GM03348 (cell line): ENCODE measurements at regions not wholly inside any gene's neighbourhood (a gene's known extent, or its start where the extent isn't known, plus 50 kb on each side); places are given as distances from the start of the nearest gene placed in this dataset.
"Not testable (repeated sequence)": the region's sequence is repeated elsewhere in the genome, so short reads cannot be mapped to it uniquely, and the experiment has no call there.

Experiments
- DNase-seq: peaks from one replicate; pipeline ENCODE4 v3.0.0; 2012; ENCODE audit warnings: low spot score

DNA sequence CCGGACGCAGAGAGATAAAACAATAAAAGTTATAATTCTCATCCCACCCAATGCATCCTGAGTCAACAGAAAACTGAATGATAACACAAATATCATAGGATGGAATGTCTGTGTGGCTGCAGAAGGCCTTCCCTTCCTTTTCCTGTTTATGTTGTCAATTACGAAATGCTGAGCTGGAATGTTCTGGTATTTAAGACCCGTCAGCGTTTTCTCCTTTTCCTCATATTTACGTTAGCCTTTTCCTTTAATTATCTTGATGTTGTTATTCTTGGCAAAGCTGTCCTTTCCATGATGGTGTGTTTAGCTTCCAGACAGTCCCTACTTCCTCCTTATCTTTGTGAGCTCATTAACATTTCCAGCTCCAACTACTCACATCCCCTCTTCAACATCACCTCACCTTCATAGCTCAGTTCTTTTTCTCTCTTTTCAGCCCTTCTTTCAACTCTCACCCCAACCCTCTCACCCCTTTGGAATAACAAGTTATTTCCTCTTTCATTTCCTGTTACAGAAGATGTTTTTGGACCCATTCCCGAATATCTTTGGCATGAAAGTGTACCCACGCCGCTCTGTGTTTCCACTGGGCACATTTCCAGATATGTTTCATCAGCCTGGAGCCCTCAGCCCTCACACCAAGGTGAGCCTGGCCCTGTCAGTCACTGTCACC is 221.6 kb downstream of the NR2F1-AS1 start:
- no peak for DNase-seq

- DNase-seq, result no peak
These were observed 222.8 kb downstream of the NR2F1-AS1 start for GRCh38 chr5:93358176-93358575.

DNA sequence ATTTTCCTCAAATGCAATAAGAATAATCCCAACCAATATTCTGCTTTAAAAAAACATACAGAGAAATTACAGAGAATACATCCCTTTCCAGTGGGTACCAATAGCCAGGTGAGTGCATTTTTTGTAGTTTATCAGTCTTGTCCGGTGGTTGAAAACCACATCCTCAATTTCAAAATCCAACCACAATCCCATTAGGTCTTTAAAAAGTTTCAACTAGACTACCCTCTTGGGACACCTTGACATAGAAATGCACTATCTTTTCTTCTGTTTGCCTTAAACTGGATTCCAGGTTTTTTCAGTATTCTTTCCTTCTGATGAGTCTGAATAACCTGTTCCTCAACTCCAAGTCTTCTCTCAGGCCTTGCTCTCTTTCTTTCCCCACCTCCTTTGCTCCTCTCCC is 223.3 kb downstream of the NR2F1-AS1 start:
- DNase-seq, result no peak

GRCh38 chr5:93355691-93356090 is 225.3 kb downstream of the NR2F1-AS1 start:
- DNase-seq, result no peak

- no peak for DNase-seq
These were observed 228.8 kb downstream of the NR2F1-AS1 start for GRCh38 chr5:93352186-93352585.

DNA sequence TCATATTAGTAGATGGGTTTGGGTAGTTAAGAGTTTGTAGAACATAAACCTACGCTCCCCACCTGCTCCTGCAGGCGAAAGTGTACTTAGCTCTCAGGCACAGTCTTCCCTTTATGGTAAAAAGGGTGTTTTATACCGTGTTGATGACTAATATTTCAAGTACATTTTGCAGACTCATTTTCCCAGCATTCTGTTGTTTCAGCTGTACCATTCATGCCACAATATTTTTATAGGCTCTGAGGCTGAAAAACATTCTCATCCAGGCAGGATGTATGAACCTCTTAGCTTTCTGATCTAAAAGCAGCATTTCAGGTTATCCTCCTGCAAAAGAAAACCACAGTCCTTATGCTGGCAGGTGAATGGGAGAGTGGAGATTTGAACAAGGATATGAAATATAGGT is 231.4 kb downstream of the NR2F1-AS1 start:
- DNase-seq, result no peak

GRCh38 chr5:93348231-93348630 is 232.8 kb downstream of the NR2F1-AS1 start:
- no peak for DNase-seq

- DNase-seq, result not testable (repeated sequence)
These were observed 234.2 kb downstream of the NR2F1-AS1 start for GRCh38 chr5:93346850-93347249.

- no peak for DNase-seq
These were observed 234.7 kb downstream of the NR2F1-AS1 start for GRCh38 chr5:93346301-93346700.

GRCh38 chr5:93343570-93343969 is 237.4 kb downstream of the NR2F1-AS1 start:
- DNase-seq, result no peak

DNA sequence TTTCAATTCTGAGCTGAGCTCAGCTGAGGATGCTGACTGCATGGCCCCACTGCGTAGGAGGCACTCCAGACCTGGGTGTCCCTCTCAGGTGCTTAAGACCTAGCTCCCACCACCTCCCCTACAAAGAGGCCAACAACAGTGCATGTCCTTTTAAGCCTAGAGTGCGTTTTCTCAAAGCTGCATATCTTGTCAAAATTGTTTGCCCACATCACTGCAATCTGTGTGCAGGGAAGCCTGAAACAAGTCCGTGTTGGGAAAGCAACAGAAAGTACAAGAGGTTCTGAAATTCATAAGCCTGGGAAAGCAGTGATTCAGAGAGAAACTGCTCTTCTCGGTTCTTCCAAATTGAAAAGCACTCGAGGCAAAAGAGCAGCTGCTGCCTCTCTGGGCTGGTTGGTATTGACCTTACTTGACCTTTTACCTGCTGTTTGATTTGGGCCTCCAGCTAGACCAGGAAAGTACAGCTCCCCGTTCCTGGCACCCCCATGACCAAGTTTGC is 238.4 kb downstream of the NR2F1-AS1 start:
- DNase-seq, result no peak

DNA sequence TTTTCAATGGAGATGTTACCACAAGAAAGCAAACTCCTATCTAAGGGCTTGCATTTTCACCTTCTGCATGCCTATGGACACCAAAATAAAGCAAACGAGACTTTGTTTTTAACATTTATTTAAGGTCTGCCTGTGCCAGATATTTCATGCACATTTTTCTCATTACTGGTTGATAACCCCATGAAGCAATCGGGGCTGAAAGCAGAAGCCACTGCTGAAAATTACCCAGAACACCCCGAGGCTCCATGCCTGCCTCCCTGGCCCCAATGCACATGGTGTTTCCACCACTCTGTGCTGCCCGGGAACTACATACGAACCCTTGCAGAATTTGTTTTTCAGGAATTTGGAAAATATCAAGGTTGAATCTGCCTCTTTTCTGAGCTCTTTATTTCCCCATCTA is 240.1 kb downstream of the NR2F1-AS1 start:
- no peak for DNase-seq

GRCh38 chr5:93337138-93337537 is 243.9 kb downstream of the NR2F1-AS1 start:
- no peak for DNase-seq

DNA sequence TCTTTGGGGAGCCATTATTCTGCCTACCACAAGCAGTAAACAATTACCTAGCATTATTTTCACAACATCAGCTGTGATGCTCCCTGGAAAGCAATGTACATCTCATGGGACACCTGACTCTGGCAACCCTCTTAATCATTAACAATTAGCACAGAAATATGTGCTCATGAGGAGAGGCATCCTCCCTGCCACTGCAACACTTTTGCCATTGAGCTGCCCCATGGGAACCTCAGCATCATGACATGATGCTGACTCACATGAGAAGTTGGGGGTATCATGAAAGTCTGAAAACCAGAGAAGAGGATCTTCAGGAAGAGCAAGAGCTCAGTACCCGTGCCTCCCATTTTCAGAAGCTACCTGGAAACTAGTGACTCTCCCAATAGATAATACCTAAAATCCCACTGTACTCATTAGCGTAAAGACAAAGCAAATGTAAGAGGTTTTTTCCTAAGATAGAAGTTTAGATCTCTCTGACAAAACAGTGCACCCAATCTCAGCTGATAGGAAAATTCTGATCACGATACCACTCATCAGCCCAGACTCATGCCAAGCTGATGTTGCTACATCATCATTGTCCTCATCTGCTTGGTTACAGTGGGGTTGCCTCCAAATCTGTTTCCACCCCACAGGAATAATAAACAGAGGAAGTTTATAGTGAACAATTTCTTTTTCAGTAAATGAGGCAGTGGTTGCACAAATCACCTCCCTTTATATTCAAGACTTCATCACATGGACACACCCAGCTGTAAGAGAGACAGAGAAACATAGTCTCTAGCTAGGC is 244.5 kb downstream of the NR2F1-AS1 start:
- DNase-seq, result no peak

DNA sequence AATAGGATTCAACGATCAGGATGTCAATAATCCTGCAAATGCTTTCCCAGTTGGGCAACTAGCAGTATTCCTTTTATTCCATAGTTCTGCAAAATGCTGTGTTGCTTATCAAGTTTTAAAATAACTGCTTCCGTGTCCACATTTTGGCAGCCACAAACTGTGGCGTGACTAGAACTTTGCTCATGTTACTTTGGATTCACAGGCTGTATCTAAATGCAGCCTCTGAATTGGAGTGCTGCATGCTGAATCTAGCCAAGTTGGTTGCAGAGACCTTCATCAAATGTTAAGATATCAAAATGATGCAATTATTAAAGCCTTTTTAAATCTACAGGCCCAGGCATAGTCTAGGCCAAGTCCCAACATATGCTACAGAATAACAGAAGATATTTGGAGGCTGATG is 249.2 kb downstream of the NR2F1-AS1 start:
- DNase-seq, result no peak

- DNase-seq, result no peak
These were observed 249.8 kb downstream of the NR2F1-AS1 start for GRCh38 chr5:93331241-93331640.

- DNase-seq, result no peak
These were observed 250.5 kb downstream of the NR2F1-AS1 start for GRCh38 chr5:93330506-93330905.

GRCh38 chr5:93329756-93330155 is 251.3 kb downstream of the NR2F1-AS1 start:
- DNase-seq, result no peak

GRCh38 chr5:93328833-93329232 is 252.2 kb downstream of the NR2F1-AS1 start:
- no peak for DNase-seq

- no peak for DNase-seq
These were observed 253.4 kb downstream of the NR2F1-AS1 start for GRCh38 chr5:93327605-93328004.

- DNase-seq, result no peak
These were observed 255.1 kb downstream of the NR2F1-AS1 start for GRCh38 chr5:93325946-93326345.

DNA sequence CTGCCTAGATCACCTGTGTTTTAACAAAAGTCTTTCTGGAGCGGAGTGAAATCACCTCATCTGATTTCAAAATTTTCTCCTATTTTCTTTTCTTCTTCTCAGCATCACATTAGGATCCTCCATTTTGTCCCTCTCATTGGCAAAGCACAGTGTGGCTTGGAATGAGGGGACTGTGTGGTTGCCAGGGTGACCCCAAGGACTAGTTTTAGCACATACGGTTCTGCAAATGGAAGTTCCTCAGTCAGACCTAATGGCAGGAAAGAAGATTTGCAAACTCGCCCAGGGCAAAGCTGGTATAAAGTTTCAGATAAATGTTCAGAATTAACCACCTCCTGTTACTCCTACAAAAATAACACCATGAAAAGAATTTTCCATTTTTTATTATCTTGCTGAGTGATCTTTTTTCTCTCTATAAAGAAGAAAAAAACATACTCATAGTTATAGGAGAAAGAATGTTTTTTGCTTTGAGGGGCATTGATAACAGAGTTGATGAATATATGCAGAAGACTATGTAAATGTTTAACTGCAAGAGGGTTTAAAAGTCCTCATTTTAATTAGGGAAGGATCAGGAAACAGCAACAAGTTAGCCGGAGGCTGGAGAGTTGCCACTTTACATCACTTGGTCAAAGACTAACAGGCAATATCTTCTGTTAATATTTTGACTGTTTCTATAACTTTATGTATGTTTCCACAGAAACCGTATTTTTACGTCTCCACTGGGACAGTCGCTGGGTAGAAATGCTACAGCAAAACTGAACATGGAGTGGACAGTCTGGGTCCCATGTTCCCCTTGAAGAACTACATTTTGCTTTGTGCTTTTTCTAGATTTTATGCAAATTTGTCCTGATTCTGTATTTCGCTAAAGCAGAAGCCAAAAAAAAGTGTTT is 257.8 kb downstream of the NR2F1-AS1 start:
- no peak for DNase-seq
